ENCODE measurements at regions not wholly inside any gene's neighbourhood (a gene's known extent, or its start where the extent isn't known, plus 50 kb on each side); places are given as distances from the start of the nearest gene placed in this dataset.
"Not testable (repeated sequence)": the region's sequence is repeated elsewhere in the genome, so short reads cannot be mapped to it uniquely, and the experiment has no call there.

DNA sequence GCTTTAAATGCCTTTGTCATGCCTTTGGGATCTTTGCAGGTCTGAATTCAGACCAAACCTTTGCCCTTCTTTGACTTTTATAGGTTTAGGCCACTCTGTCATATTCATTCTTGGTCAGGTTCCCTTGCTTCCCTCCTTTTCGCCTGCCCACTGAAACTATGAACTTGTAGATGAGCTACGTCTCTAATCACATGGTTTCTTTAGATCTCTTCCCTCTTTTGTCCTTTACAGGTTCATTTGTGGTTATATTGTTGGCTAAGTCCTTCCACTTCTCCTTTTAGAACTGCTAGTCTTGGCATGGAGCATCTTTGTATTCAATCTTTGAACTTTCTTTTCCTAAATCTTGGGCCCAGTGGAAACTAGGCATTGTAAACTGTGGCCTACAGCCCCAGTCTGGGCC is 104.0 kb upstream of the ZEB1 start:
- H3K9ac ChIP-seq (ENCODE audit: low read length), result no peak overlapping the region
- H3K27ac ChIP-seq (ENCODE audit: low read depth, low read length), result no peak overlapping the region
- H3K27me3 ChIP-seq (ENCODE audit: control insufficient read depth, insufficient read depth, low read length), result no peaks in the 10 kb centered on the region
- H3K9me3 ChIP-seq (ENCODE audit: control insufficient read depth, insufficient read depth, low read depth, low read length), result no peaks in the 10 kb centered on the region
- no peaks in the 10 kb centered on the region for H3K36me3 ChIP-seq (ENCODE audit: control insufficient read depth, insufficient read depth, low read length)
- no peaks in the 10 kb centered on the region for H3K4me1 ChIP-seq (ENCODE audit: control insufficient read depth, insufficient read depth, low read length)
- H3K4me3 ChIP-seq (ENCODE audit: low read depth, low read length), result no peak overlapping the region

GRCh38 chr10:31219306-31219705 is 99.7 kb upstream of the ZEB1 start:
- H3K27me3 ChIP-seq (ENCODE audit: control insufficient read depth, insufficient read depth, low read length), result no peaks in the 10 kb centered on the region
- H3K36me3 ChIP-seq (ENCODE audit: control insufficient read depth, insufficient read depth, low read length), result no peaks in the 10 kb centered on the region
- H3K4me1 ChIP-seq (ENCODE audit: control insufficient read depth, insufficient read depth, low read length), result no peaks in the 10 kb centered on the region
- H3K27ac ChIP-seq (ENCODE audit: low read depth, low read length), result no peak overlapping the region
- H3K4me3 ChIP-seq (ENCODE audit: low read depth, low read length), result no peak overlapping the region
- H3K9me3 ChIP-seq (ENCODE audit: control insufficient read depth, insufficient read depth, low read depth, low read length), result no peaks in the 10 kb centered on the region
- H3K9ac ChIP-seq (ENCODE audit: low read length), result no peak overlapping the region

DNA sequence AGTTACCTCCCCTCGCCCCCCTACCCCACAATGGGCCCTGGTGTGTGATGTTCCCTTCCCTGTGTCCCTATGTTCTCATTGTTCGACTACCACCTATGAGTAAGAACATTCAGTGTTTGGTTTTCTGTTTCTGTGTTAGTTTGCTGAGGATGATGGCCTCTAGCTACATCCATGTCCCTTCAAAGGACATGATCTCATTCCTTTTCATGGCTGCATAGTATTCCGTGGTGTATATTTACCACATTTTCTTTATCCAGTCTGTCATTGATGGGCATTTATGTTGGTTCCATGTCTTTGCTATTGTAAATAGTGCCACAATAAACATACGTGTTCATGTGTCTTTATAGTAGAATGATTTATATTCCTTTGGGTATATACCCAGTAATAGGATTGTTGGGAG is 90.2 kb upstream of the ZEB1 start:
- H3K9me3 ChIP-seq (ENCODE audit: control insufficient read depth, insufficient read depth, low read depth, low read length); H3K27ac ChIP-seq (ENCODE audit: low read depth, low read length); H3K4me3 ChIP-seq (ENCODE audit: low read depth, low read length); H3K4me1 ChIP-seq (ENCODE audit: control insufficient read depth, insufficient read depth, low read length); H3K27me3 ChIP-seq (ENCODE audit: control insufficient read depth, insufficient read depth, low read length); H3K9ac ChIP-seq (ENCODE audit: low read length); H3K36me3 ChIP-seq (ENCODE audit: control insufficient read depth, insufficient read depth, low read length): not testable (repeated sequence)

GRCh38 chr10:31239961-31240360 is 79.1 kb upstream of the ZEB1 start:
- Histone ChIP-seq H3K4me1 (ENCODE audit: control insufficient read depth, insufficient read depth, low read length) (peaks cover 7% of the 10 kb centered on the region; the same call in 1 of the 2 replicates), H3K4me3 (ENCODE audit: low read depth, low read length) (no peak overlapping the region), H3K9me3 (ENCODE audit: control insufficient read depth, insufficient read depth, low read depth, low read length) (no peaks in the 10 kb centered on the region), H3K36me3 (ENCODE audit: control insufficient read depth, insufficient read depth, low read length) (no peaks in the 10 kb centered on the region), H3K27me3 (ENCODE audit: control insufficient read depth, insufficient read depth, low read length) (no peaks in the 10 kb centered on the region), H3K9ac (ENCODE audit: low read length) (no peak overlapping the region), H3K27ac (ENCODE audit: low read depth, low read length) (no peak overlapping the region)

DNA sequence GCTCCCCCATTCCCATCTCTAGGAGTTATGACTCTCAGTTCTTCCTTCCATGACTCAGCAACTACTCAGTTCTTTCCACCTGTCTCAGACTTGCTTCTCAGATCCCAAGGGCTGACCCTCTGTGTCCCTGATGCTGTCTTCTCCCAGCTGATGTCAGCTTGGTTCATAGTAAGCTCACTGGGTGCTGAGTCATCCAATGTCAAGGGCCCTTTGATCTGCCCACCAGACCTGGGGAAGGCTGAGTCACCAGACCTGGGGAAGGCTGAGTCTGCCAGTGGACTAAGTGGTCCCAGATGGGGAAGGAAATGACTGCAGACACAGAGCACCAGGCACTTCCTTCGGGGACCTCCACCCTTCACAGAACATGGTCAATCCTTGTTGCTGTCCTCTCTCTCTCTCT is 76.1 kb upstream of the ZEB1 start:
- H3K27me3 ChIP-seq (ENCODE audit: control insufficient read depth, insufficient read depth, low read length), result no peaks in the 10 kb centered on the region
- no peak overlapping the region for H3K4me3 ChIP-seq (ENCODE audit: low read depth, low read length)
- peaks cover 7% of the 10 kb centered on the region; the same call in 1 of the 2 replicates for H3K4me1 ChIP-seq (ENCODE audit: control insufficient read depth, insufficient read depth, low read length)
- no peaks in the 10 kb centered on the region for H3K36me3 ChIP-seq (ENCODE audit: control insufficient read depth, insufficient read depth, low read length)
- no peaks in the 10 kb centered on the region for H3K9me3 ChIP-seq (ENCODE audit: control insufficient read depth, insufficient read depth, low read depth, low read length)
- H3K27ac ChIP-seq (ENCODE audit: low read depth, low read length), result no peak overlapping the region
- H3K9ac ChIP-seq (ENCODE audit: low read length), result no peak overlapping the region

DNA sequence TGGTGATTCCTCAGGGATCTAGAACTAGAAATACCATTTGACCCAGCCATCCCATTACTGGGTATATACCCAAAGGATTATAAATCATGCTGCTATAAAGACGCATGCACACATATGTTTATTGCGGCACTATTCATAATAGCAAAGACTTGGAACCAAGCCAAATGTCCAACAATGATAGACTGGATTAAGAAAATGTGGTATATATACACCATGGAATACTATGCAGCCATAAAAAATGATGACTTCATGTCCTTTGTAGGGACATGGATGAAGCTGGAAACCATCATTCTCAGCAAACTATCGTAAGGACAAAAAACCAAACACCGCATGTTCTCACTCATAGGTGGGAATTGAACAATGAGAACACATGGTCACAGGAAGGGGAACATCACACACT is 67.9 kb upstream of the ZEB1 start:
- H3K4me3 ChIP-seq (ENCODE audit: low read depth, low read length); H3K4me1 ChIP-seq (ENCODE audit: control insufficient read depth, insufficient read depth, low read length); H3K27me3 ChIP-seq (ENCODE audit: control insufficient read depth, insufficient read depth, low read length); H3K9me3 ChIP-seq (ENCODE audit: control insufficient read depth, insufficient read depth, low read depth, low read length); H3K9ac ChIP-seq (ENCODE audit: low read length); H3K36me3 ChIP-seq (ENCODE audit: control insufficient read depth, insufficient read depth, low read length); H3K27ac ChIP-seq (ENCODE audit: low read depth, low read length): not testable (repeated sequence)

GRCh38 chr10:31253237-31253636 is 65.8 kb upstream of the ZEB1 start:
- H3K9me3 ChIP-seq (ENCODE audit: control insufficient read depth, insufficient read depth, low read depth, low read length), result no peaks in the 10 kb centered on the region
- no peak overlapping the region for H3K9ac ChIP-seq (ENCODE audit: low read length)
- H3K27me3 ChIP-seq (ENCODE audit: control insufficient read depth, insufficient read depth, low read length), result no peaks in the 10 kb centered on the region
- no peaks in the 10 kb centered on the region for H3K4me1 ChIP-seq (ENCODE audit: control insufficient read depth, insufficient read depth, low read length)
- no peak overlapping the region for H3K27ac ChIP-seq (ENCODE audit: low read depth, low read length)
- no peaks in the 10 kb centered on the region for H3K36me3 ChIP-seq (ENCODE audit: control insufficient read depth, insufficient read depth, low read length)
- no peak overlapping the region for H3K4me3 ChIP-seq (ENCODE audit: low read depth, low read length)

- Histone ChIP-seq H3K27me3 (ENCODE audit: control insufficient read depth, insufficient read depth, low read length) (no peaks in the 10 kb centered on the region), H3K9ac (ENCODE audit: low read length) (no peak overlapping the region), H3K4me1 (ENCODE audit: control insufficient read depth, insufficient read depth, low read length) (no peaks in the 10 kb centered on the region), H3K27ac (ENCODE audit: low read depth, low read length) (no peak overlapping the region), H3K9me3 (ENCODE audit: control insufficient read depth, insufficient read depth, low read depth, low read length) (no peaks in the 10 kb centered on the region), H3K4me3 (ENCODE audit: low read depth, low read length) (no peak overlapping the region), H3K36me3 (ENCODE audit: control insufficient read depth, insufficient read depth, low read length) (no peaks in the 10 kb centered on the region)
Measured at GRCh38 chr10:31261511-31262311, 57.3 kb upstream of the ZEB1 start.

GRCh38 chr10:31262672-31263071 is 56.3 kb upstream of the ZEB1 start:
- Histone ChIP-seq H3K9ac (ENCODE audit: low read length) (no peak overlapping the region), H3K27me3 (ENCODE audit: control insufficient read depth, insufficient read depth, low read length) (no peaks in the 10 kb centered on the region), H3K4me3 (ENCODE audit: low read depth, low read length) (no peak overlapping the region), H3K27ac (ENCODE audit: low read depth, low read length) (no peak overlapping the region), H3K36me3 (ENCODE audit: control insufficient read depth, insufficient read depth, low read length) (no peaks in the 10 kb centered on the region), H3K4me1 (ENCODE audit: control insufficient read depth, insufficient read depth, low read length) (no peaks in the 10 kb centered on the region), H3K9me3 (ENCODE audit: control insufficient read depth, insufficient read depth, low read depth, low read length) (no peaks in the 10 kb centered on the region)

DNA sequence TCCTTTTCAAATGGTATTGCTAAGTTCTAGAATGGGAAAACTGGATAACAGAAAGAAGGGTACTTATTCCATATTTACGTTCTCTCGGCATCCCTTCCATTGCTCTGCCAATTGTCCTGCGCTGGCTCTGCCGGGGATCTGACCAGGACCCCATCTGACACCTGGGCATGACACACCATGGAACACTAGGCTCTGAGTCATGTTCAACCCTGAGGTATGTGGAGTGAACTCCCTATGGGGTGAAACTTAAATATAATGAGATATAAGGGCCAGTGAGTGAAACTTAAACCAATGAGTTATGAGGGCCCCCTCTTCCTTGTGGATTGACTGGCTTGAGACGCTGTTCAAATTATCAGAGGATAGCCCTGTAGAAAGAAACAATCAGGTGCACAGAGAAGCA is 55.1 kb upstream of the ZEB1 start:
- no peak overlapping the region for H3K27ac ChIP-seq (ENCODE audit: low read depth, low read length)
- H3K9me3 ChIP-seq (ENCODE audit: control insufficient read depth, insufficient read depth, low read depth, low read length), result no peaks in the 10 kb centered on the region
- H3K27me3 ChIP-seq (ENCODE audit: control insufficient read depth, insufficient read depth, low read length), result no peaks in the 10 kb centered on the region
- H3K4me3 ChIP-seq (ENCODE audit: low read depth, low read length), result no peak overlapping the region
- no peak overlapping the region for H3K9ac ChIP-seq (ENCODE audit: low read length)
- no peaks in the 10 kb centered on the region for H3K4me1 ChIP-seq (ENCODE audit: control insufficient read depth, insufficient read depth, low read length)
- no peaks in the 10 kb centered on the region for H3K36me3 ChIP-seq (ENCODE audit: control insufficient read depth, insufficient read depth, low read length)

DNA sequence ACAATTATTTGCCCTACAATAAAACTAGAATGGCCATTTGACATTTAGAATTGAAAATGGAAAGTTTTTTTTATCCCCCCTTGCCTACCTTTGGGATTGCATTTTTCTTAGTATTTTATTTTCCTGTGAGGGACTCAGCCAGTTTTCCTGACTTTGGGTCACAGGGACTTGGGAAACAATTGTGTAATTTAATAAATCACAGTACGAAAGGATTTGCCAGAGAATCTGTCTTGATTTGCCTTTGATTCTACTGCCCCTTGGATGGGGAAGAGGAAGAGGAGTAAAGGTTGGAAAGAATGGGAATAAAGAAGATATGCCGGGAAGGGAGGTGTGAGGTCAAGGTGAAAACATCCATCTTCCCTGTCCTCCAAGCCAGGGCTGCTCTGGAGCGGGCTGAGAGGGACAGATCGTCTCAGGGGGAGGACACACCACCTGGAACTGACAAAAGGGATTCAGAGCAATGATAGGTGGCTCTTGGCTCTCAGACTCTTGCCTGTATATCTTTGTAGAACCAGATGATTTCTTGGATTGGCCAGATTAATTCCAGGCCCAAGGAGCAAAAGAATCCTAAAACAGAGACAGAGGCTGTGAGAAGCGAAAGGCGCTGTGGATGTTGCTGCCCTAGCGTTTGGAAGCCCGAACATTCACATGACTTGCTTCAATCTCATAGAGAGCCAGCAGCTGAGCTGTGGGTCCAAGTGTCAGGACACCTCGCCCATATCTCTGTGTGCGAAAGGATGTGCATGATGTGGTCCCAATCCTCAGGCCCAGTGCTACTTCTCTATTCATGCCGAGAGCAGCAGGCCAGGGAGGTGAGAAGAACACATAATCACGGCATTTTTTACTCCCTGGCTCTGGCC is 50.3 kb upstream of the ZEB1 start:
- Histone ChIP-seq H3K9me3 (ENCODE audit: control insufficient read depth, insufficient read depth, low read depth, low read length) (0 out of 2 replicates have a peak, but pooled peaks cover 4% of the 10 kb centered on the region), H3K36me3 (ENCODE audit: control insufficient read depth, insufficient read depth, low read length) (no peaks in the 10 kb centered on the region), H3K4me1 (ENCODE audit: control insufficient read depth, insufficient read depth, low read length) (no peaks in the 10 kb centered on the region), H3K27me3 (ENCODE audit: control insufficient read depth, insufficient read depth, low read length) (no peaks in the 10 kb centered on the region), H3K9ac (ENCODE audit: low read length) (no peak overlapping the region), H3K4me3 (ENCODE audit: low read depth, low read length) (no peak overlapping the region), H3K27ac (ENCODE audit: low read depth, low read length) (no peak overlapping the region)
